ENCODE measurements at regions not wholly inside any gene's neighbourhood (a gene's known extent, or its start where the extent isn't known, plus 50 kb on each side); places are given as distances from the start of the nearest gene placed in this dataset.

GRCh38 chr22:49426618-49427266, 400.9 kb downstream of the BRD1 start:
- Histone ChIP-seq H3K4me1 (ENCODE audit: control insufficient read depth in 1 of 2, insufficient read depth in 2 of 2, low read length in 2 of 2) (peaks cover 0 to 11% of the 10 kb centered on the region in 2 experiments; a peak in 2 of 4 replicates), H3K9ac (ENCODE audit: low read length) (no peak overlapping the region), H3K9me2 (ENCODE audit: insufficient read depth) (no peaks in the 10 kb centered on the region), H3K36me3 (ENCODE audit: control insufficient read depth in 1 of 2, insufficient read depth in 2 of 2, low read length in 2 of 2) (no peaks in the 10 kb centered on the region), H2AFZ (ENCODE audit: low read depth, low read length, poor library complexity, severe bottlenecking) (no peak overlapping the region), H3K4me2 (ENCODE audit: low read length) (no peak overlapping the region), H4K20me1 (ENCODE audit: insufficient read depth) (no peaks in the 10 kb centered on the region), H3K27ac (ENCODE audit: low read depth, low read length) (no peak overlapping the region), H3K9me3 (ENCODE audit: control insufficient read depth in 1 of 2, insufficient read depth in 1 of 2, low read depth in 1 of 2, low read length in 2 of 2) (no peaks in the 10 kb centered on the region), H3K4me3 (replicated peaks in 1 of 2; ENCODE audit: low read depth in 1 of 2, low read length in 2 of 2) (no peak overlapping the region), H3K27me3 (ENCODE audit: insufficient read depth, low read length) (peaks cover 19% of the 10 kb centered on the region; the same call in 1 of the 2 replicates), H3K79me2 (ENCODE audit: insufficient read depth, low read length) (no peaks in the 10 kb centered on the region)
- ChIA-PET RAD21 (ENCODE audit: low non-redundant PET in 1 of 2, low total read pairs in 2 of 2, uncharacterized antibody in 2 of 2, unreplicated experiment in 2 of 2) (no interaction called here), CTCF (interaction anchor here (1.5 kb wide), 1 partner anchor 7 kb away, joined by 8 read pairs; no protein-coding TSS in a partner anchor), POLR2A (no interaction called here)
- DNase-seq (ENCODE audit: low read depth, low spot score) (no peak), ATAC-seq (no peak)
- no TSS peak for BruUV-seq (replicated peaks)
- intact Hi-C loops (cut with micrococcal nuclease), result no loop called here
- TF ChIP-seq POLR2AphosphoS5 (IDR thresholded peaks at IDR 0.05; ENCODE audit: low read depth, low read length) (no peak), JUND (IDR thresholded peaks at IDR 0.05) (no peak), RAD21 (IDR thresholded peaks at IDR 0.05; ENCODE audit: low read depth) (no peak), CBX3 (IDR thresholded peaks at IDR 0.05; ENCODE audit: low read depth) (no peak), EZH2 (IDR thresholded peaks at IDR 0.05) (no peak), EGR1 (IDR thresholded peaks at IDR 0.05; ENCODE audit: low read depth) (no peak), ZFX (IDR thresholded peaks at IDR 0.05) (no peak), YY1 (IDR thresholded peaks at IDR 0.05; ENCODE audit: extremely low read depth, insufficient replicate concordance, low read depth, low read length) (no peak), TCF7L2 (IDR thresholded peaks at IDR 0.05; ENCODE audit: borderline replicate concordance, extremely low read depth, insufficient read depth, insufficient read length) (no peak)
- TF ChIP-seq, protein P1, sequence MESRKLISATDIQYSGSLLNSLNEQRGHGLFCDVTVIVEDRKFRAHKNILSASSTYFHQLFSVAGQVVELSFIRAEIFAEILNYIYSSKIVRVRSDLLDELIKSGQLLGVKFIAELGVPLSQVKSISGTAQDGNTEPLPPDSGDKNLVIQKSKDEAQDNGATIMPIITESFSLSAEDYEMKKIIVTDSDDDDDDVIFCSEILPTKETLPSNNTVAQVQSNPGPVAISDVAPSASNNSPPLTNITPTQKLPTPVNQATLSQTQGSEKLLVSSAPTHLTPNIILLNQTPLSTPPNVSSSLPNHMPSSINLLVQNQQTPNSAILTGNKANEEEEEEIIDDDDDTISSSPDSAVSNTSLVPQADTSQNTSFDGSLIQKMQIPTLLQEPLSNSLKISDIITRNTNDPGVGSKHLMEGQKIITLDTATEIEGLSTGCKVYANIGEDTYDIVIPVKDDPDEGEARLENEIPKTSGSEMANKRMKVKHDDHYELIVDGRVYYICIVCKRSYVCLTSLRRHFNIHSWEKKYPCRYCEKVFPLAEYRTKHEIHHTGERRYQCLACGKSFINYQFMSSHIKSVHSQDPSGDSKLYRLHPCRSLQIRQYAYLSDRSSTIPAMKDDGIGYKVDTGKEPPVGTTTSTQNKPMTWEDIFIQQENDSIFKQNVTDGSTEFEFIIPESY (IDR thresholded peaks at IDR 0.05; ENCODE audit: extremely low read depth, insufficient replicate concordance, low read length), result no peak
- TF ChIP-seq, protein P2, sequence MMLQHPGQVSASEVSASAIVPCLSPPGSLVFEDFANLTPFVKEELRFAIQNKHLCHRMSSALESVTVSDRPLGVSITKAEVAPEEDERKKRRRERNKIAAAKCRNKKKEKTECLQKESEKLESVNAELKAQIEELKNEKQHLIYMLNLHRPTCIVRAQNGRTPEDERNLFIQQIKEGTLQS (IDR thresholded peaks at IDR 0.05), result no peak
- TF ChIP-seq, protein P3, sequence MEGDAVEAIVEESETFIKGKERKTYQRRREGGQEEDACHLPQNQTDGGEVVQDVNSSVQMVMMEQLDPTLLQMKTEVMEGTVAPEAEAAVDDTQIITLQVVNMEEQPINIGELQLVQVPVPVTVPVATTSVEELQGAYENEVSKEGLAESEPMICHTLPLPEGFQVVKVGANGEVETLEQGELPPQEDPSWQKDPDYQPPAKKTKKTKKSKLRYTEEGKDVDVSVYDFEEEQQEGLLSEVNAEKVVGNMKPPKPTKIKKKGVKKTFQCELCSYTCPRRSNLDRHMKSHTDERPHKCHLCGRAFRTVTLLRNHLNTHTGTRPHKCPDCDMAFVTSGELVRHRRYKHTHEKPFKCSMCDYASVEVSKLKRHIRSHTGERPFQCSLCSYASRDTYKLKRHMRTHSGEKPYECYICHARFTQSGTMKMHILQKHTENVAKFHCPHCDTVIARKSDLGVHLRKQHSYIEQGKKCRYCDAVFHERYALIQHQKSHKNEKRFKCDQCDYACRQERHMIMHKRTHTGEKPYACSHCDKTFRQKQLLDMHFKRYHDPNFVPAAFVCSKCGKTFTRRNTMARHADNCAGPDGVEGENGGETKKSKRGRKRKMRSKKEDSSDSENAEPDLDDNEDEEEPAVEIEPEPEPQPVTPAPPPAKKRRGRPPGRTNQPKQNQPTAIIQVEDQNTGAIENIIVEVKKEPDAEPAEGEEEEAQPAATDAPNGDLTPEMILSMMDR (IDR thresholded peaks at IDR 0.05 in 2 of 3, conservative IDR thresholded peaks at IDR 0.05 in 1 of 3; ENCODE audit: borderline replicate concordance in 1 of 3, insufficient read depth in 1 of 3, low read depth in 2 of 3, low read length in 2 of 3), result no peak
- TF ChIP-seq, protein P4, sequence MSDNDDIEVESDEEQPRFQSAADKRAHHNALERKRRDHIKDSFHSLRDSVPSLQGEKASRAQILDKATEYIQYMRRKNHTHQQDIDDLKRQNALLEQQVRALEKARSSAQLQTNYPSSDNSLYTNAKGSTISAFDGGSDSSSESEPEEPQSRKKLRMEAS (IDR thresholded peaks at IDR 0.05), result no peak
